K562 (cell line): ENCODE measurements at regions not wholly inside any gene's neighbourhood (a gene's known extent, or its start where the extent isn't known, plus 50 kb on each side); places are given as distances from the start of the nearest gene placed in this dataset.

ENCODE experiments used
- ATAC-seq: fragments of 200-7000 bp; cut with Tn5 transposase; 3 replicates; pipeline ENCODE4 v1.9.1; 2020; ENCODE audit warnings: moderate library complexity
- BruUV-seq: library from RNA; stranded (reverse); fragments of 400-500 nt; replicated peaks from 2 replicates; lab custom pipeline; 2021; lab: Mats Ljungman, UMichigan
- CTCF ChIA-PET: fragments of 300-600 bp; formaldehyde crosslinking; extraction: SDS; loops from one replicate; lab custom pipeline; 2021; ENCODE audit warnings: low intra/inter-chr PET ratio; lab: Yijun Ruan, JAX
- POLR2A ChIA-PET: fragments of 300-600, 350-650 bp; sonication (Branson Sonifier 250); formaldehyde crosslinking; extraction: SDS; loops from one replicate; lab custom pipeline; 2021; ENCODE audit warnings: antibody characterized with exemption, inconsistent platforms; lab: Yijun Ruan, JAX
- DNase-seq, 4 experiments: peaks; one replicate each; pipeline versions ENCODE4 v3.0.0 to v3.0.0-alpha.2; 2011 to 2018; ENCODE audit warnings: low spot score in 3 of 4, mixed read lengths in 3 of 4; ENCODE audit errors: extremely low read depth in 1 of 4
- FAIRE-seq: peaks from 2 replicates; lab custom pipeline; 2011; peaks lifted over from hg19 to GRCh38; lab: Jason Lieb, UNC
- H2AFZ ChIP-seq: 2 replicates; pipeline ENCODE4 v1.6.0; 2011; ENCODE audit warnings: low read depth, low read length, control low read depth, inconsistent platforms
- H3K27ac ChIP-seq: fragments of 200-600 bp; 3 replicates; pipeline ENCODE4 v1.8.0; 2011; ENCODE audit warnings: low read depth, mild to moderate bottlenecking, control low read depth, inconsistent platforms, low read length, moderate library complexity, mixed read lengths; ENCODE audit errors: extremely low read depth
- H3K27me3 ChIP-seq, 2 experiments: fragments of 300-600 bp in 1 of 2; 2 replicates in 1 of 2; 3 replicates in 1 of 2; pipeline versions ENCODE4 v1.6.0 to v1.8.0; 2011; ENCODE audit warnings: inconsistent platforms in 2 of 2, low read length in 2 of 2, mild to moderate bottlenecking in 1 of 2, mixed read lengths in 1 of 2, moderate library complexity in 1 of 2; ENCODE audit not compliant: control insufficient read depth in 2 of 2, insufficient read depth in 2 of 2
- H3K36me3 ChIP-seq: fragments of 300-600 bp; 3 replicates; pipeline ENCODE4 v1.8.0; 2011; ENCODE audit warnings: mild to moderate bottlenecking, low read length, inconsistent platforms; ENCODE audit not compliant: control insufficient read depth, insufficient read depth
- H3K4me1 ChIP-seq, 2 experiments: fragments of 200-600 bp in 1 of 2; replicated peaks in 1 of 2; 2 replicates in 1 of 2; 3 replicates in 1 of 2; pipeline versions ENCODE4 v1.5.1 to v1.8.0; 2011; ENCODE audit warnings: inconsistent platforms in 2 of 2, low read length in 2 of 2, mild to moderate bottlenecking in 1 of 2, mixed read lengths in 1 of 2, moderate library complexity in 1 of 2; ENCODE audit not compliant: control insufficient read depth in 2 of 2, insufficient read depth in 2 of 2
- H3K4me2 ChIP-seq: 2 replicates; pipeline ENCODE4 v1.6.1; 2011; ENCODE audit warnings: low read length, control low read depth, inconsistent platforms, mixed read lengths; ENCODE audit not compliant: insufficient read depth
- H3K4me3 ChIP-seq: fragments of 200-600 bp; sonication (generic), shearing (Covaris generic); 2 replicates; pipeline ENCODE4 v1.5.1; 2016; ENCODE audit warnings: control low read depth, inconsistent platforms
- H3K79me2 ChIP-seq: fragments of 200-600 bp; 3 replicates; pipeline ENCODE4 v1.8.0; 2011; ENCODE audit warnings: low read length, inconsistent platforms; ENCODE audit not compliant: control insufficient read depth, insufficient read depth
- H3K9ac ChIP-seq, 2 experiments: 2 replicates each; pipeline versions ENCODE4 v1.6.0 to v1.6.1; 2011; ENCODE audit warnings: low read depth in 2 of 2, low read length in 2 of 2, control low read depth in 1 of 2, inconsistent platforms in 1 of 2, mild to moderate bottlenecking in 1 of 2, mixed read lengths in 1 of 2; ENCODE audit not compliant: insufficient read depth in 1 of 2
- H3K9me1 ChIP-seq: one replicate; pipeline ENCODE4 v1.6.0; 2011; ENCODE audit warnings: inconsistent platforms, mild to moderate bottlenecking, low read length, moderate library complexity; ENCODE audit not compliant: control insufficient read depth, insufficient read depth
- H3K9me3 ChIP-seq: replicated peaks from 2 replicates; pipeline ENCODE4 v1.5.1; 2011; ENCODE audit warnings: low read depth, low read length, inconsistent platforms; ENCODE audit not compliant: control insufficient read depth, insufficient read depth
- H4K20me1 ChIP-seq: replicated peaks from 2 replicates; pipeline ENCODE4 v1.6.1; 2011; ENCODE audit warnings: low read length, inconsistent platforms, mixed read lengths; ENCODE audit not compliant: control insufficient read depth, insufficient read depth
- JUNB ChIP-seq: fragments of 450-650 bp; formaldehyde crosslinking; conservative IDR thresholded peaks from 2 replicates; pipeline ENCODE4 v1.4.0; 2020; ENCODE audit warnings: mild to moderate bottlenecking
- MEF2A ChIP-seq: IDR thresholded peaks from 2 replicates; pipeline ENCODE4 v1.6.1; 2011; ENCODE audit warnings: low read depth, mild to moderate bottlenecking, low read length, moderate library complexity; ENCODE audit not compliant: control insufficient read depth
- NR2C2 ChIP-seq, 2 experiments: fragments of 200-800 bp in 1 of 2; sonication (Bioruptor generic) in 1 of 2; sonication (generic) in 1 of 2; formaldehyde crosslinking in 1 of 2; IDR thresholded peaks; 2 replicates each; pipeline versions ENCODE4 v1.6.1 to v1.8.0; 2016 to 2022; ENCODE audit warnings: mild to moderate bottlenecking in 1 of 2, missing compliant biosample characterization in 1 of 2, missing genetic modification characterization in 1 of 2, missing genetic modification reagents in 1 of 2
- RUNX1 ChIP-seq: sonication (generic); IDR thresholded peaks from 2 replicates; pipeline ENCODE4 v1.6.1; 2016; ENCODE audit warnings: antibody characterized with exemption, low read depth
- STAG1 ChIP-seq: sonication (generic); formaldehyde crosslinking; IDR thresholded peaks from 2 replicates; pipeline ENCODE4 v1.5.0; 2020; ENCODE audit warnings: missing genetic modification reagents, borderline replicate concordance
- ZNF766 ChIP-seq: fragments of 200-800 bp; sonication (Bioruptor generic); conservative IDR thresholded peaks from 2 replicates; pipeline ENCODE4 v1.6.1; 2016; ENCODE audit warnings: missing genetic modification characterization, missing compliant biosample characterization
- WGBS: fragments of 100-300 bp; shearing (Covaris generic); methylation state at CpG from one replicate; pipeline ENCODE4 v1.1.6; 2016; ENCODE audit warnings: low coverage, mixed read lengths; ENCODE audit not compliant: insufficient coverage; ENCODE audit errors: missing lambda C conversion rate; 5-methylcytosine and 5-hydroxymethylcytosine counted together
- in situ Hi-C: fragments of 300-500 bp; cut with MboI; formaldehyde crosslinking; loops from 4 replicates; pipeline ENCODE4 v1.15.0; 2018; ENCODE audit warnings: inconsistent platforms, mixed read lengths
- intact Hi-C: fragments of 100-400 bp; cut with micrococcal nuclease; formaldehyde crosslinking; loops from 2 replicates; pipeline ENCODE4 v1.14.2; 2022
- TF ChIP-seq, protein P1 (sequence below): sonication (generic); formaldehyde crosslinking; IDR thresholded peaks from 2 replicates; pipeline ENCODE4 v1.9.0; 2022; ENCODE audit warnings: mild to moderate bottlenecking, missing genetic modification reagents

DNA sequence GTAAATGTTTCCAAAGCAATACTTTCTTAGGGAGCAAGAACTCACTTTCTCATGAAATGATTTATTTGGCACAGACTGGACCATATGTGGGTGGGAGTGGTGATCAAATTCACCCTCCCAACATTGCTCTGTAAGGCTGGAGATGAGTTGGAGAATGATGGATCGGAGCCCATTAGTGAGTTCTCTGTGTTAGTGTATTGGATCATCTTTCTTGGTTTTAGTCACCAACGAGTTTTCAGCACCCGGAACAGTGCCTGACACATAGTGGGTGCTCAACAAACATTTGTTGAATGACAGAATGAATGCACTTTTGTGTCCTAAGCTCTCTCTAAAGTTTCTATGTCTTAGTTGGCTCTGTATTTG lies 104.5 kb upstream of the FAM20A start:
- intact Hi-C loops (no loop called here), in situ Hi-C loops (no loop called here)
- ATAC-seq (no peak), FAIRE-seq (no peak), DNase-seq (no peak)
- H3K4me1 ChIP-seq = no peaks in the 10 kb centered on the region
- BruUV-seq = no TSS peak
- no peak overlapping the region for H3K27ac ChIP-seq
- H3K9me1 ChIP-seq = no peaks in the 10 kb centered on the region
- H3K4me2 ChIP-seq = no peak overlapping the region
- H3K79me2 ChIP-seq = no peaks in the 10 kb centered on the region
- H3K27me3 ChIP-seq = peaks cover 4 to 10% of the 10 kb centered on the region in 2 experiments; a peak in 4 of 5 replicates
- no peaks in the 10 kb centered on the region for H4K20me1 ChIP-seq
- H3K36me3 ChIP-seq = no peaks in the 10 kb centered on the region
- 0% methylated on average over 3 of the region's 3 CpGs for WGBS
- TF ChIP-seq ZNF766 (CRISPR knock-in tag) (no peak), MEF2A (no peak), JUNB (CRISPR knock-in tag) (no peak), NR2C2 (CRISPR knock-in tag; IDR thresholded peaks at IDR 0.05) (no peak), NR2C2 (tag; IDR thresholded peaks at IDR 0.05) (no peak), RUNX1 (no peak), STAG1 (no peak)
- TF ChIP-seq, protein P1, sequence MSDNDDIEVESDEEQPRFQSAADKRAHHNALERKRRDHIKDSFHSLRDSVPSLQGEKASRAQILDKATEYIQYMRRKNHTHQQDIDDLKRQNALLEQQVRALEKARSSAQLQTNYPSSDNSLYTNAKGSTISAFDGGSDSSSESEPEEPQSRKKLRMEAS (CRISPR knock-in tag) = no peak
- H3K9ac ChIP-seq = no peak overlapping the region
- H3K4me3 ChIP-seq = no peak overlapping the region
- CTCF ChIA-PET = no interaction called here
- POLR2A ChIA-PET = interaction anchor here (1.9 kb wide), 1 partner anchor 17 kb away, joined by 4 read pairs; no protein-coding TSS in a partner anchor
- no peak overlapping the region for H2AFZ ChIP-seq
- no peaks in the 10 kb centered on the region for H3K9me3 ChIP-seq
